ENCODE measurements at regions not wholly inside any gene's neighbourhood (a gene's known extent, or its start where the extent isn't known, plus 50 kb on each side); places are given as distances from the start of the nearest gene placed in this dataset.
"Not testable (repeated sequence)": the region's sequence is repeated elsewhere in the genome, so short reads cannot be mapped to it uniquely, and the experiment has no call there.

DNA sequence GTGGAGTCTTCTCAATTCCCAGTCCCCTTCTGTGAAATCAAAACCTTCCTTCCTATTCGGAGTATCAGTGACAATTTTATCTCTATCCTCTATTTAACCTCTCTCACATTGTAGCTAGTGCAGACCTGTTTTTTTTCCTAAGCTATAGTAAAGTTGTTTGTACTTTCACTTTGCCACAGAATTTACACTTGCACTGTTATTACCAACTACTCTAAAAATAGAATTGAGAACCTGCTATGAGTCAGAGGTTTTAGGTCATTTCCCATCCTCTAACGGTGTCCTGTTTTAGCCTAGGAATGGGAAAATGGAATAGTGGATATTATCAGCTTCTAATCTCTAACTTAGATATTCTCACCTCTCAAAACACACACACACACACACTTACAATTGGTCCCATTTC lies 862.7 kb downstream of the NCAM2 start:
- no peak for ATAC-seq
- no peaks in the 10 kb centered on the region for H3K4me1 Mint-ChIP-seq
- no peak overlapping the region for H3K27ac Mint-ChIP-seq
- H3K4me3 Mint-ChIP-seq: no peak overlapping the region
- H3K9me3 Mint-ChIP-seq: peaks cover 14% of the 10 kb centered on the region
- no peak for DNase-seq (ENCODE audit: low spot score in 2 of 2)
- no peaks in the 10 kb centered on the region for H3K36me3 Mint-ChIP-seq

DNA sequence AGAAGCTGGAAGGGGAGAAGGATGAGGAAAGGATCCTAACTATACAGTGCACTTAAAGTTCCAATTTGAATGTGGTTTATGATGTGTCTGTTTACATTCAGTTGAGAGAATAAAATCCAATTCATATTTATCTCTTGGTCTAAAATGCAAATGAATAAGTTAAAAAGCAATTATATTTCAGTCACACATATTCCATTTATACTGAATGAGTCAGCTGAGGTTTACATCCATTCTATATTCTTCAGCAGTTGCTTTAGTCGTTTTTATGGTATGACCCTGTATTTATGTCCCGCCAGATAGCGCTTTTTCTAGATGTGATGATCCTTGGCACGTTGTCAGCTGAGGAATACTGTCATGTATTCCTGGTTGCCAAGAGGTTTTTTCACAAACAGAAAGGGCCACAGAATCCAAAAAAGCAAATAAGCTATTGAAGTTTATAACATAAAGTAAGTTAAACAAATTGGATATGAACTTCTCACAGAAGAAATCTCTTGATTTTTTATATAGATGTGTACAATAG lies 866.2 kb downstream of the NCAM2 start:
- Mint-ChIP-seq H3K9me3 (peaks cover 12% of the 10 kb centered on the region), H3K36me3 (no peaks in the 10 kb centered on the region), H3K4me1 (no peaks in the 10 kb centered on the region), H3K27ac (no peak overlapping the region), H3K4me3 (no peak overlapping the region)
- DNase-seq (ENCODE audit: low spot score in 2 of 2): no peak
- no peak for ATAC-seq

DNA sequence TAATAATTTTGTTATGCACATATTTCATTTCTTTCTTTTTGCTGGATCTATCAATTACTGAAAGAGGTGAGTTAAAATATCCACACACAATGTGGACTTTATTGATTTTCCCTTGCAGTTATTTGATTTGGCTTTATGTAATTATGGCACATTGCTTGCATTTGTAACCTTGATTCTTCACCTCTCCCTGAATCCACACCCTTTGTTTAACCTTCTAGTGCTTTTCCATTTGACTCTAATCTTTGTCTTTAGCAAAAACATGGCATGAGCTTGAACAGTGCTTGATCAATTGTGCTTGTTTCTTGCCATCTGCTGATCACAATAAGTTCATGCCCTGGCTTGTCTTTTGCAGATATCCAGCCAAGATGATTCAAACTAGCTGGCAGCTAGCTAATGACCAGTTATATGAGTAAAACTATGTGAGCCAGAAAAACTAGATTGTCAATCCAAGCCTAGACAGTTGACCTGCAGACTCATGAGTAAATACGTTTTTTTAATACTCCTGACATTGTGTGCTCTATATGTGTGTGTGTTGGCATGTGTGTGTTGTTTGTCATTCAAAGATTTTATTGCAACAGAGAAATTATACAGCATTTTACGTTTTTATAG lies 899.2 kb downstream of the NCAM2 start:
- Mint-ChIP-seq H3K4me3 (no peak overlapping the region), H3K9me3 (peaks cover 23% of the 10 kb centered on the region), H3K4me1 (no peaks in the 10 kb centered on the region)

GRCh38 chr21:21898801-21899200 lies 900.6 kb downstream of the NCAM2 start:
- H3K9me3 Mint-ChIP-seq: peaks cover 13% of the 10 kb centered on the region
- H3K4me3 Mint-ChIP-seq: no peak overlapping the region
- ATAC-seq (no peak), DNase-seq (ENCODE audit: low spot score in 2 of 2) (no peak)
- no peaks in the 10 kb centered on the region for H3K36me3 Mint-ChIP-seq
- no peaks in the 10 kb centered on the region for H3K4me1 Mint-ChIP-seq
- H3K27ac Mint-ChIP-seq: no peak overlapping the region

More for the DNA sequence above, 899.2 kb downstream of the NCAM2 start:
- ATAC-seq (no peak), DNase-seq (ENCODE audit: low spot score in 2 of 2) (no peak)
- Mint-ChIP-seq H3K36me3 (no peaks in the 10 kb centered on the region), H3K27ac (no peak overlapping the region)

GRCh38 chr21:21902416-21902815 lies 904.2 kb downstream of the NCAM2 start:
- not testable (repeated sequence) for H3K4me1 Mint-ChIP-seq; H3K27ac Mint-ChIP-seq; H3K4me3 Mint-ChIP-seq; ATAC-seq; H3K9me3 Mint-ChIP-seq; DNase-seq (ENCODE audit: low spot score in 2 of 2); H3K36me3 Mint-ChIP-seq

DNA sequence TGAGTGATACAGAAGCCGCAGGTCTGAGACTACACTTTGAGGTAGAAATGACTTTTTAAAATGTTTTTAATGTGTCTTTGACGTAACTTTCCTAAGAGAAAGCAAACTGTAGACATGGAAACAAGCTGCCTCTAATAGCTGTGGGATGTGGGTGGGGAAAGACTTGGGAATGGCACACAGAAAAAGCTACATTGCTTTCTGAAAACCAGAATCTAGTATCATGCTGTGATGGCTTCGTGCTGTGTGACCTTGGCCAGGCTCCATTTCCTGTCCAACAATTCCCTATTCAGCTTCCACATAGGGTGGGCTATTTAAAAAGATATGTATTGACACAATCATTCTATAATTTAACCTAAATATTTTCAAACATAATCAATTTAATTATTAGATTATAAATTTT lies 909.1 kb downstream of the NCAM2 start:
- no peaks in the 10 kb centered on the region for H3K36me3 Mint-ChIP-seq
- H3K4me3 Mint-ChIP-seq: no peak overlapping the region
- H3K4me1 Mint-ChIP-seq: no peaks in the 10 kb centered on the region
- DNase-seq (ENCODE audit: low spot score in 2 of 2): no peak
- H3K27ac Mint-ChIP-seq: no peak overlapping the region
- no peaks in the 10 kb centered on the region for H3K9me3 Mint-ChIP-seq
- ATAC-seq: no peak

- DNase-seq (ENCODE audit: low spot score in 2 of 2) (no peak), ATAC-seq (no peak)
- H3K9me3 Mint-ChIP-seq: peaks cover 21% of the 10 kb centered on the region
- no peaks in the 10 kb centered on the region for H3K36me3 Mint-ChIP-seq
- no peak overlapping the region for H3K27ac Mint-ChIP-seq
- no peak overlapping the region for H3K4me3 Mint-ChIP-seq
- no peaks in the 10 kb centered on the region for H3K4me1 Mint-ChIP-seq
Measured at GRCh38 chr21:21915816-21916215, 917.6 kb downstream of the NCAM2 start.

- H3K4me3 Mint-ChIP-seq: no peak overlapping the region
- H3K36me3 Mint-ChIP-seq: no peaks in the 10 kb centered on the region
- H3K27ac Mint-ChIP-seq: no peak overlapping the region
- DNase-seq (ENCODE audit: low spot score in 2 of 2) (no peak), ATAC-seq (no peak)
- no peaks in the 10 kb centered on the region for H3K4me1 Mint-ChIP-seq
- H3K9me3 Mint-ChIP-seq: peaks cover 16% of the 10 kb centered on the region
Measured at GRCh38 chr21:21921410-21922232, 923.4 kb downstream of the NCAM2 start.

- ATAC-seq: no peak
- no peak overlapping the region for H3K4me3 Mint-ChIP-seq
Measured at GRCh38 chr21:21929226-21929625, 931.0 kb downstream of the NCAM2 start.

DNA sequence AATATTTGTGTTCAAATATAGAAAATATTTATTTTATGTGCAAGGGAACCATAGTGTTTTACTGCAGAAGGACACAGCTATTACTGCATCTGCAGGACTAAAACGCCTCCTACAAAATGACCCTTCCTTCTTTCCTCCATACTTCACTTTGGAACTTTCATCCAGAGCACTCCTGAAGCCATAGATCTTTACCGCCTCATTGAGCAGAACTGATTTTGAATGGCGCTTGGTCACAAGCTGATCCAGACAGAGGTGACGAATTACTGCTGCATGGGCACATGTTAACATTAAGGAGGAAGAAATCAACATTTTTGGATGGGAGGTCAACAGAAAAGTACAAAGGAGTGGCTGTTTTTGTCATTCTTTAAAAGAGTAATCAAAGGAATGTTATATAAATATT lies 931.6 kb downstream of the NCAM2 start:
- Mint-ChIP-seq H3K27ac (no peak overlapping the region), H3K4me3 (no peak overlapping the region), H3K36me3 (no peaks in the 10 kb centered on the region), H3K4me1 (no peaks in the 10 kb centered on the region), H3K9me3 (peaks cover 6% of the 10 kb centered on the region)
- no peak for ATAC-seq
- DNase-seq (ENCODE audit: low spot score in 2 of 2): no peak

More at GRCh38 chr21:21929226-21929625, 931.0 kb downstream of the NCAM2 start:
- H3K9me3 Mint-ChIP-seq: peaks cover 6% of the 10 kb centered on the region
- no peaks in the 10 kb centered on the region for H3K4me1 Mint-ChIP-seq
- no peak overlapping the region for H3K27ac Mint-ChIP-seq
- no peak for DNase-seq (ENCODE audit: low spot score in 2 of 2)
- no peaks in the 10 kb centered on the region for H3K36me3 Mint-ChIP-seq

GRCh38 chr21:21952566-21952965 lies 954.4 kb downstream of the NCAM2 start:
- no peak for ATAC-seq
- Mint-ChIP-seq H3K27ac (no peak overlapping the region), H3K4me1 (no peaks in the 10 kb centered on the region), H3K9me3 (peaks cover 28% of the 10 kb centered on the region), H3K36me3 (no peaks in the 10 kb centered on the region), H3K4me3 (no peak overlapping the region)
- no peak for DNase-seq (ENCODE audit: low spot score in 2 of 2)

GRCh38 chr21:21955204-21955603 lies 957.0 kb downstream of the NCAM2 start:
- no peaks in the 10 kb centered on the region for H3K36me3 Mint-ChIP-seq
- no peak overlapping the region for H3K27ac Mint-ChIP-seq
- peaks cover 27% of the 10 kb centered on the region for H3K9me3 Mint-ChIP-seq
- H3K4me1 Mint-ChIP-seq: no peaks in the 10 kb centered on the region
- DNase-seq (ENCODE audit: low spot score in 2 of 2) (no peak), ATAC-seq (no peak)
- no peak overlapping the region for H3K4me3 Mint-ChIP-seq

DNA sequence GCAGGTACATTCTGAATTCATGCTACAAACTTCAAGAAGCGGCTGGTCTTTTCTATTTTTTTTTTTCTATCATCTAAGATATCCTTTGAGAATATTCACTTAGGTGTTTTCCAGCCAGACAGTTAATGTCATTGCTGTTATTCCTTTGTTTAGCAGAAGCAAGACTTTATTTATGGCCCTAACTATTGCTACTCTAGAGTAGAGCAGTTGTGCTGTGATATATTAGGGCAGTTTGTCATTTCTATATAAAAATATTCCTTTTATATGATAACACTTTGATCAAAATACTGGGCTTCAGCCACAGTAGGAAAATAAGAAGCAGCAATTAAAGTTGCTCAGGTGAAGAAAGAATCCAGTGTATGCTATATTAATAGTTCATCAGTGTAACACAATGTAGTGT lies 959.3 kb downstream of the NCAM2 start:
- DNase-seq (ENCODE audit: low spot score in 2 of 2) (no peak), ATAC-seq (no peak)
- Mint-ChIP-seq H3K9me3 (peaks cover 26% of the 10 kb centered on the region), H3K4me3 (no peak overlapping the region), H3K27ac (no peak overlapping the region), H3K36me3 (no peaks in the 10 kb centered on the region), H3K4me1 (no peaks in the 10 kb centered on the region)

DNA sequence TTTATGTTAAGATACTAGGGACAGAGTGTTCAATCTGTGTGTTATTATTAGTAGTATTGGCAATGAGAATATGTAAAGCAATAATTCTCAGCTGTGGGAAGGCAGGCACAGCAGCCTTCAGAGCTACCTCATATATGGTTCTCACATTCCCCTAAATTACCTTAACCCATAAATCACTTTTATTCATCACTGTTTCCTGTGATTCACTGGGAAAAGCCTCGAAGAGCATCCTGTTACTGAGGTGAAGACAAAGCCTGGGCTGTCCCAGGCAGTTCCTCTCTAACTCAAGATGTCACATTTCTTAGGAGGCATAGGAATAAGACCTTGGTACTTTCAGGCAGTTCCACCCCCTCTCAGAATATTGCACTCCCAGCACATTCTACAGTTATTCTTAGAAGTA lies 965.7 kb downstream of the NCAM2 start:
- DNase-seq (ENCODE audit: low spot score in 2 of 2) (no peak), ATAC-seq (no peak)
- no peak overlapping the region for H3K27ac Mint-ChIP-seq
- H3K4me3 Mint-ChIP-seq: no peak overlapping the region
- no peaks in the 10 kb centered on the region for H3K4me1 Mint-ChIP-seq
- H3K36me3 Mint-ChIP-seq: no peaks in the 10 kb centered on the region
- peaks cover 29% of the 10 kb centered on the region for H3K9me3 Mint-ChIP-seq

GRCh38 chr21:21968810-21969209 lies 970.6 kb downstream of the NCAM2 start:
- peaks cover 25% of the 10 kb centered on the region for H3K9me3 Mint-ChIP-seq
- H3K4me1 Mint-ChIP-seq: no peaks in the 10 kb centered on the region
- H3K36me3 Mint-ChIP-seq: no peaks in the 10 kb centered on the region
- no peak overlapping the region for H3K4me3 Mint-ChIP-seq
- no peak overlapping the region for H3K27ac Mint-ChIP-seq
- ATAC-seq (no peak), DNase-seq (ENCODE audit: low spot score in 2 of 2) (no peak)

GRCh38 chr21:21969211-21969610 lies 971.0 kb downstream of the NCAM2 start:
- no peak overlapping the region for H3K4me3 Mint-ChIP-seq
- DNase-seq (ENCODE audit: low spot score in 2 of 2) (no peak), ATAC-seq (no peak)
- H3K36me3 Mint-ChIP-seq: no peaks in the 10 kb centered on the region
- no peak overlapping the region for H3K27ac Mint-ChIP-seq
- H3K9me3 Mint-ChIP-seq: peaks cover 24% of the 10 kb centered on the region
- H3K4me1 Mint-ChIP-seq: no peaks in the 10 kb centered on the region

All from stimulated activated effector memory CD8-positive, alpha-beta T cell treated with anti-CD3 and anti-CD28 coated beads, Interleukin-12 subunit alpha, Interleukin-12 subunit beta, amount 100 ng/mL, for 72 hours (primary cell).